NCI-H748 (cell line): ENCODE measurements at regions not wholly inside any gene's neighbourhood (a gene's known extent, or its start where the extent isn't known, plus 50 kb on each side); places are given as distances from the start of the nearest gene placed in this dataset.

Experiments used
- DNase-seq: peaks from one replicate; lab custom pipeline; 2025; ENCODE audit not compliant: unreplicated experiment; lab: John Stamatoyannopoulos, UW

DNA sequence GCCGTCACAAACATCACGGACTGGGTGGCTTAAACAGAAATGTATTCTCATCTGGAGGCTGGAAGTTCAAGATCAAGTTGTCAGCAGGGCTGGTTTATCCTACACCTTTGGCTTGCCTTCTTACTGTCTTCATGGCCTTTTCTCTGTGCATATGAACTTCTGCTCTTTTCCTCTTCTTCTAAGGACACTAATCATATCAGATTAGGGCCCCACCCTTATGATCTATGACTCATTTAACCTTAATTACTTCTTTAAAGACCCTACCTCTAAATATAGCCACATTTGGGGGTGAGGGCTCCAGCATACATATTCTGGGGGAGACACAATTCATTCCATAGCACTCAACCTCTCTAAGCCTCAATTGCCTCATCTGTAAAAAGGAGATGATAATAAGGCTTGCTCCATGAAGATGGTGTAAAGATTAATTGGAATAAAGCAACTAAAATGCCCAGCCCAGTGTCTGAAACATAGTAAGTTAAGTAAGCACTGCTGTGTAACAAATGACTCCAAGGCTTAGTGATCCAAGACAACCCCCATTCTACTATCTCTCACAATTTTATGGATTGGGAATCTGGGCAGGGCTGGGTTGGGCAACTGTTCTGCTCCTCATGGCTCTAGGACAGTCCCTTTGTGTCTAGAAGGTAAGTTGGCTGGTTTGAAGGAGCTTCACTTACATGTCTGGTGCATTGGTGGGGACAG is 119.8 kb downstream of the BANF2 start:
- no peak for DNase-seq

DNA sequence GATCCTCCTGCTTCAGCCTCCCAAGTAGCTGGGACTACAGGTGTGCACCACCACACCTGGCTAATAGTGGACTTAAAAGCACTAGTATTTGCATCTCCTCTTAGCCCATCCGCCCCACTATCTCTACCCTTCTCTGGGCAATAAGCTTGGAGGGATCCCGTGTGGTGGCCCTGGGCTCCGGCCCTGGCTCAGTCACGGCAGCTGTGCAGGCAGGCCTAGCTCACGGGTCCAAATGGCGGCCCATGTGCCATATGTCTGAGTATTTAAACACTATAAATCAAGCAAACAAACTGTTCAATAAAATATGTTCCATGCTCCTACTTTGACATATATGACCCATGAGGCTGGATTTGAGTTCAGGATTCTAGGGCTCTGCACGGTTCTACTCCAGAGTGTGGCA is 118.4 kb downstream of the BANF2 start:
- DNase-seq: no peak

DNA sequence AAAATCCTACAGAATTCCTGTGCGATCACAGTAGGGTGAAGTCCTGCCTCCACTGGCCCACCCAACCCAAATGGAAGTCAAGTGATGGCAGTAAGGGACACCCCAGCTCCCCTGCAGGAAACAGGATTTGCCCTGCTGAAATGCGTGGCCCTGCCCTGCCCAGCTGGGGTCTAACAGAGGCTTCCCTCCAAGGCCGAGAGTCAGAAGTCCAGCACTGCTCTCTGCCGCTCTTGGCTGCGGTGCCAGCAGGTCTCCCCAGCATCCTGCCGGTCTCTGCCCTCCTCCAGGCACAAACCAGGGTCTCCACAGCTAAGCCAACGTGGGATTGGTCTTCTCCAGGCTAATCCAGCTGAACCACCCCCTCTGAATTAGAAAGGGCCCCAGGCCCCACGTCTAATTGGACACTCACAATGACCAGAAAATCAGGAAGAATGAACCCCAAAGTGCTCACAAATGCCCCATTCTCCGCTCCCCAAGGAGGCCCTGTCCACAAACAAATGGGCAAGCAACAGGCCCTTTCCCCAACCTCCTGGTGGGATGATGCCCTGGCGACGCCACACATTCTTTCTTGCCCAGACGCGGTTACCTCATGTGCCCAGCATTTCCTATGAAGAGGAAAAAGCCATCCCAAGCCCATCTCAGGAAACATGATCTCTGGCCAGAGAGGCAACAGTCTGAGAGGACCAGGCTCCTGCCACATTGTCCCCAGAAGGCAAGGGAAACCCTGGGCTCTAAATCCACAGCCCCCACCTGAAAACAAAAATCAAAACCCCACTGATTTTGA is 117.2 kb downstream of the BANF2 start:
- no peak for DNase-seq

DNA sequence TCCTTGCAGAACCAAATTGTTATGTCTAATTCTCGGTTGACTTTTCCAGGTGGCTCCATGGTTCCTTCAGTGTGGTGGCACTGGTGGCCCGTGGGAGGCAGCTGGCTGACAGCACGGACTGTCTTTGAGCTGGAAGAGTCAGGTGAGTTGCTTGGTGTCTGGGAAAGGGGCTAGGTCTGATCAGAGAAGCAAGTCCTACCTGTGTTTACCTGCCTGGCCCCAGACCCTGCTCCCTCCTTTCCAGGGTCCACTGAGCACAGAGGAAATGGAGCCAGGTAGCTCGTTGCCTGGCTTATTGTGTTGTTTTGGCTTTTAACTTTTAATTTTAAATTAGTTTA is 111.8 kb downstream of the BANF2 start:
- no peak for DNase-seq

DNA sequence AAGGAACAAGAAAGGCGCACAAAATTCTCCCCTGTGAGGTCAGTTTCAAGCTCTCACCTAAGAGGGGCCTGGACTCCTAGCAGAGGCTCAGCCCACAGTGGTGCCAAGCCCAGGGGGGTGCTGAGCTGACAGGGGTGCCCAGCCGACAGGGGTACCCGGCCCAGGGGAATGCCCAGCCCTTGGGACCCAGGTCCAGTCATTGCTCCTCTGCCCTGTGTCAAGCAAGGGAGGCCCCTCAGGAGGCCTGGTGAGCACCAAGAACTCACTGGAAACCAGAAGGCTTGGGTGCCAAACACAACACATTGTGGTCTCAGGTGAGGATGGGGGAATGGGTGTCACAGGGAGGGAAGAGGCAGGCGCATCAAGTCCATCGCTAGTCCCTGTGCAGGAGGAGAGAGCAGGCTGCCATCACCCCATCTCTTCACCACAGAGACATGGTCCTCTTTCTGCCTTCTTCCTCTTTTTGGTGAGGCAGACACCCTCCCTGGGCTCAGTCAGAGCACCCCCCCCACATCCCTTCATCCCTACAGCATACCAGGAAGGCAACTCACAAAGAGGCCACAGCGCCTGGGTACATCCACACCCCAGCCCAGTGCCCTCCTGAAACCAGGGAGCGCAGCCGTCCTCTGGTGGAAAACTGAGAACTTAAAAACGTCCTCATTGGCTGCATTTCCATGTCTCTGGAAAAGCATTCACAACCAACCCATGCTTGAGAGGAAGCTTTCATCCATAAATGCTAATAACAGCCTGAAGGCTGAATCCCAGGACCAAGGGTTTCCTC is 111.3 kb downstream of the BANF2 start:
- no peak for DNase-seq

DNA sequence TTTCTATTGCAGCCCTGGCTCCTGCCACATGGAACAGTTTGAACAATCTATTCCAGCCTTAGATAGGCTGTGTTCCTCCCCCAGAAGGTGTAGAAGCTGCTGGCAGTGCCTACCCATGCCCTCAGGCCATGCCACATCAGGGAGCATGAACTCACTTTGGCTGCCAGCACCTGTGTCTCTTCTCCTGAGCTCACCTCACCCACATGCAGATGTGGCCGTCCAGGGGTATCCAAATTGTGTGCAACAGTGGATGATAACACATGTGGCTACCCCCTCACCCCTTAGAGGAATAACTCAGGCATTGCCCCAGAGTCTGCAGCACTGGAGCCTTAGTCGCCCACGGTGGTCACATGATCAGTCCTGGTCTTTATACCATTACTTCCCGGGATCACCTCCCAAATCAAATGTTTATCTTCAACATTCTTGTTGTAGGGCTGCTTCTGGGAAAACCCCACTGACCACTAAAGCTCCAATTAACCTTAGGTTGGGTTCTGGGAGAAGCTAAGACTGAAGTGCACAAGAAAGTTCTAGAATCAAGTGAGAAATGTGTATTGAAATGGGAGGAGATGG is 110.4 kb downstream of the BANF2 start:
- no peak for DNase-seq

DNA sequence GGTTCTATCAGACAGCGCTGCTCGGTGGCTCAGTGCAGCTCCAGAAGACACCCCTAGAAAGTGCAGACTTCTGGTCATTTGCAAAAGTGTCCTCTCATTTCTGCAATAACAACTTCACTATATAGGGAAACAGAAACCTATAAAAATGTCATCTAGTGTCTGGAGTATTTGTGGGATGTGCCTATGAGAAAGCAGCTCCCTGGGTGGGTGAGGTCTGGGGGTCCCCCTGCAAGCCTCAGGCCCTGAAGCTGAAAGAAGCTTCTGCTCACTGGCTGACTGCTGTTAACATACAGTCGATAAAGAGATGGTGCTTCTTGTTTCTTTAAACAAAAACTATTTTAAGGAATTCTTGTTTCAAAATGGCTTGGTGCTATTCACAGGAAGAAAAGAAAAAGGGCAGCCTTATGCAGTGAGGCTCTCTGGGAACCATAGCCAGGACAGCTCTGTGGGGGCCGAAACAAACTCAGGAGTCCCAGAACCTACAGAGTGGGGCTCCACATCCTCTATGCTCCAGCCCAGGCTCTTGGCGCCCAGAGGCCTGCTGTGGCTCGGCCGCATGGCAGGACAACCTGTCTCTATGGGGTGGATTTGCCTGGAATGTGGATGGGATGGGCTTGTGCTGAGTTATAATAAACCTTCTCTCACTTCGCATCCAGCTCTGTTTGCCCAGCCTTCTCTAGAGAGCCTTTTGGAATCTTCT is 109.7 kb downstream of the BANF2 start:
- DNase-seq: no peak

DNA sequence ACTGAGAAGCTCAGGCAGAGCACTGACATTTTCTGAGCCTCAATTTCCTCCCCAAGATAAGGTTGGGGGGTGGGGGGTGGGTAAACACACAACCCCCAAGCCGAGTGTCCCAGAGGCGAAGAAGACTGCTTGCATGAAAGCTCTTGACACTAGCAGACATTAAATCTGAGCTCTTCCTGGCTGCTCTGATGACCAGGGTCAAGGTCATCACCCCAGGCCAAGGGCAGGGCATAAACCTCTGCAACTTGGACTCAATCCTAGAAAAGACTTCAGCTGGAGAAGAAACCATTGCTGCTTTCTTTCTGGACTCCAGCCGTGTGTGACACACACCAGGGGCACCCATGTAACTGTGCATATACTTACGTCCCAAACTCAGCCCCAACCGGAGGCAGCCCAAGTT is 109.0 kb downstream of the BANF2 start:
- DNase-seq: no peak

DNA sequence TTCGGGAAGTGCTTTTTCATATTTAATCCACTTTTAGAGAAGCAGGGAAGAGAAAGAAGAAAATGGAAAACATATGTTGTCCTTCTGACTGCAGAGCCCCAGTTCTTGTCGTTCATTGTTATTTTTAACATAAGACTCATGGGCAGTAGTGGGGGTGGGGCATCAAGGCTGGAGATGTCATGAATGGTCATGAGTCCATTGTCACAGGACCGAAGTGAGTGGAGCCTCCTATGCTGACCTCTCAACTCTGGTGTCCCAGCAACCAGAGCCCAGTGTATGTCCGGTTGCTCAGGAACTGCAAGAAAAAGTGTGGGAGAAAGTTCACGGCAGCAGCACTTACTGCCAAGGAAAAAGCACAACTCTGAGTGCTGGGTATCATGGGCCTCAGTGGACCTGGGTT is 108.6 kb downstream of the BANF2 start:
- DNase-seq: no peak

DNA sequence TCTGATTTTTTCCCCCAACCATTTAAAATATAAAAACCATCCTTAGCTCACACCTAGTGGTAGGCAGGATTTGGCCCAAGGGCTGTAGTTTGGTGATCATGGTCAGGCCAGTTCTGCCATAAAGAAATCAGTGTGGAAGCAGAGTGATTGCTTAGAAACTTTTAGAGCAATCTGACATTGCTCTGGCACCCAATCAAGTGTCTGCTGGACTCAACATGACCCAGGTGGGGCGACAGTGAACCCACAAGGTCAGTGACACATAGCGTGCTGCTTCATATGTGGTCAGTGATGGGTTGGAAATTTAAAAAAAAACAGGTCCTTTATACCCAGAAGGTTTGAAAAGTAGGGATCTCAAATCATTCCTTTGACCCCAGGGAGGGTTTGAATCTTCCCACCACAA is 107.9 kb downstream of the BANF2 start:
- no peak for DNase-seq

DNA sequence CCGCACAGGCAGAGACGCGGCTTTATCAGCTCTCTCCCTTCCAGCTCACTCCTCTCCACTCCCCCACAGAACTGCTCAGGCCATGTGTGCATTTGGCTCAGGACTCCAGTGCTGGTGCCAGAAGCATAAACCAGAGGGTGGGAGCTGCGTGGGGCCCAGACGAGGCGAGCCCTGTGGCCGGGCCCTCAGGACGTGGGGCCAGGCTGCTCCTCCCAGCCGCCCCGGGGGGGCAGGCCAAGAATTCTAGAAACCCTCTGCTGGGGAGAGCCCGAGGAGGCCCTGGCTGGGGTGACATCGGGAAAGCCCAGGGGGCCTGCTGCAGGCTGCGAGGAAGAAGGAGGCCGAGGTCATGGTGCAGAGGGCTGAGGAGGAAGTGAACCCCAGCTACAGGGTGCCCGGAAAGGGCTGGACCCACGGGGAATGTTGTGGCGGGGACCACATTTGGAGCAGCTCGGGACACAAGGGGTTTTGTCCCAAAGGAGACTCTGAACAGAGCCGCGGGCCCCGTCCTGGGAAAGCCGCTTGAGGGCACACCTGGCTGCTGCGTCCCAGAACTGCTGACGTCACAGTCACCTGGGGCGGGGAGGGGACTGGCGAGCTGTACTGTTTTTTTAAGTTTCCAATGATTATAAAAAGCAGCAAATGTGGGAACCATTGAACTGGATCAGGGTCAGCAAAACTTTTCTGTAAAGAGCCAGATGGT is 107.1 kb downstream of the BANF2 start:
- DNase-seq: no peak

DNA sequence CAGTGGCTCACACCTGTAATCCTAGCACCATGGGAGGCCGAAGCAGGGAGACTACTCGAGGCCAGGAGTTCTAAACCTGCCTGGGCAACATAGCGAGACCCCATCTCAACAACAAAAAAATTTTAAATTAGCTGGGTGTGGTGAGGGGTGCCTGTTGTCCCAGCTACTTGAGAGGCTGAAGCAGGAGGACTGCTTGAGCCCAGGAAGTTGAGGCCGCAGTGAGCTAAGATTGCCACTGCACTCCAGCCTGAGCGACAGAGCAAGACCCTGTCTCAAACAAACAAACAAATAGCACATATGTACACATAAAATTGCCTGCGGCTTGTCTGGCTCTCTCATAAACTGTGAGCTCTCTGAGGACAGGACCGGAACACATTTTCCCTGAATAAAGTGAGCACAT is 106.3 kb downstream of the BANF2 start:
- no peak for DNase-seq

DNA sequence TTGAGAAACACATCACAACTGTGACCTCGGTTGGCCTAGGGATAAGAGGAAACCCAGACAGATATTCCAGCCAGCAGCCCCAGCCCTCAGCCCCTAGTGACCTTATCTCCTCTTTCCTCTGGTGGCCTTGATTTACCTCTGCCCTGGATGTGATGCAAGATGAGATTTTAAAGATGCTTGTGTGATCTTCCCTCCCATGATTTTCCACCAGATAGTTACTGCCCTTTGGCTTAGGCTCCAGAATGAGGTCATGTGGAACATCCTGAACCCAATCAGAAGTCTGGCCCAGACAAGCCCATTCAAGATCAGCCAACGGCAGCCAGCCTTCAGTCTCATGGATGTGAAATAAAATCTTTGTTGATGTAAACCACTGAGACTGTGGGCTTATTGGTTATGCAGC is 104.0 kb downstream of the BANF2 start:
- no peak for DNase-seq

DNA sequence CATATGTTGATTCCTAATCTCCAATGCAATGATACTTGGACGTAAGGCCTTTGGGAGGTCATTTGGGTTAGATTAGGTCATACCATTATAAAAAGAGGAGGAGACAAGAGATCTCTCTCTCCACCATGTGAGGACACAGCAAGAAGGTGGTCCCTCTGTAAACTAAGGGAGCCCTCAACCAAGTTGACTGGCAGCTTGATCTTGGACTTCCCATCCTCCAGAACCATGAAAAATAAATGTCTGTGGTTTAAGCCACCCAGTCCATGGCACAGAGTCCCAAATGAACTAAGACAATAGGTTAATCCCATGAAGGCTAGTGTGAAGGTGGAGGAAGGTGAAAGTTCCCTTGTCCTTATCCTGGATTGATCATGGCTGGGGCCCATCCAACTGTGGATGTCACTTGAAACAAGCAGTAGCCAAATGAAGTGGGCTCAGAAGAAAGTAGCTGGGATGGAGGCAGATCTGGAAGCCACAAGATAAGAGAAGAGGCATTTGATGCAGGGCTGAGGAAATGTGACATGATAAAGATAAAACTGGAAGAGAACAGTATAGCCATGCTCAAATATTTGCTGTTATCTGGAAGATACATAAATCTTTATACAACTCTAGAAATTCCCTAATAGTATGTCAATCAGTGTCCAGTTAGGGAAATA is 99.9 kb downstream of the BANF2 start:
- no peak for DNase-seq

DNA sequence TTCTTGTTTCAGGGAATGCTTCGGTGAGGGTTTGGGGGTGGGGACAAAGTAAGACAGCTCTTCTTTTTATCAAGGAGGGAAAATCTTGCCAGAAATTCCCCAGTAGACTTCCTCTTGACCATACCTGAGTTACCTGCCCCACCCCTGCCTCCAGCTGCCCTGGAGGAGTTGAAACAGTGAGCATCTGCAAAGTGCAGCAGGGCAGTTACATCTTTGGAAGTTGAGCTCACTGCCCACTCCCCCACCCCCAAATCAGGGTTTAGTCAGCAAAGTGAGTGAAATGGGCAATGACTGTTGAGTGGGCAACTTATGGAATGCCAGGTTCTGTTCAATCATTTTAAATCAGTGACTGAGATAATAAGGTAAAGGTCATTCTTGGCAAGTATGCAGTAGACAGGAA is 98.8 kb downstream of the BANF2 start:
- DNase-seq: no peak

DNA sequence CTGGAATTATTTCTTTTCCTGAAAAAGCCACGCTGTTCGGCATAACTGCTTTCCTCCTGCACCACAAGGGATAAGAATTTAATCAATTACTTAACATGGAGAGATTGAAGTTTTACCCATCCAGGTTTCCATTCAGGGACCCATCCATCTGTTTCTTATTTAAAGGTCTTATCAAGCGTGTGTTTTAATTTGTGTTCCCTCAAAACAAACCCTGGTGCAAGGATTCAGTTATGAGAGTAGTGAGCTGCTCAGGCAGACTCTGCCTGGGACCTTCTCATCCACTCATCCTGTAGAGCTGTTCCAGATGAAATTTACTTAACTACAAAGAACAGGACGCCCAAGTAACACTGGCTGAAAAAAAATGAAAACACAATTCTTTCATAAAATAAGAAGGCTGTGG is 97.8 kb downstream of the BANF2 start:
- DNase-seq: no peak

DNA sequence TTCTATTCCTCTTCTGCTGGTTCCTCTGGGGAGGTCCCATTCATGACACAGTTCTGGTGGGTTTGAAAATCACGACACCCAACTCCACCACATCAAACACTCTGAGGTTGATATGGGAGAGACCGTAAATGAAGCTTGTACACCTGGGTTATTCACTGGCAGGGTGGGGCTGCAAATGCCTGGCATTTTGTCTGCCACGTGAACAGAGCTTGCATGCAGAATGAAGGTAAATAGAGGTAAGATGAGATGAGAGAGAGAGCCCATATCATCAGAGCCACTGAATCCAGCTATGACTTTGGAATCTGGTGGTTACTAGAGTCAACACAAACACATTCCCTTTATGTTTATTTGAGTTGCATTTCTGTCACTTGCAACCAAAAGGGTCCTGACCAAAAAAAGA is 97.4 kb downstream of the BANF2 start:
- peak; percentile 24 for DNase-seq

DNA sequence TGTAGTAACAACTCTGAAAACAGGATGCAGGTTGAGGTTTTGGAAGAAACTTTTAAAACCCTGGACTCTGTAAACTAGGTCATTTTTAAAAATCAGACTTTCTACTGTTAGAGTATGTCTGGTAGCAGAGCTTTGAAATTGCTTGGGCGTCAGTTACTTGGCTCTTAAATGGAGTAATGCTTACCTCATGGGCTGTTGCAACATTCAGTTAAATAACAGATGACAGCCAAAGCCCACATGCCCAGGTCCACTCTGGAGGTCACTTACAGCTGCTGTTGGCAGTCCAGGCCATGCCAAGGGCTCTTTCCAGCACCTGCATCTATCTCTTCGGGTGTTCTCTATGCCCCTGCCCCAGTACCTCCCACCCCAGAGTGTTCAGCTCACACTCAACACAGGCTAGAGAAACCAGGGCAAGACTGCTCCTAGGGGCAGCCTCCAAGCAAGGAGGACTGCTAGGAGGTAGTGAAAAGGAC is 96.4 kb downstream of the BANF2 start:
- DNase-seq: no peak

DNA sequence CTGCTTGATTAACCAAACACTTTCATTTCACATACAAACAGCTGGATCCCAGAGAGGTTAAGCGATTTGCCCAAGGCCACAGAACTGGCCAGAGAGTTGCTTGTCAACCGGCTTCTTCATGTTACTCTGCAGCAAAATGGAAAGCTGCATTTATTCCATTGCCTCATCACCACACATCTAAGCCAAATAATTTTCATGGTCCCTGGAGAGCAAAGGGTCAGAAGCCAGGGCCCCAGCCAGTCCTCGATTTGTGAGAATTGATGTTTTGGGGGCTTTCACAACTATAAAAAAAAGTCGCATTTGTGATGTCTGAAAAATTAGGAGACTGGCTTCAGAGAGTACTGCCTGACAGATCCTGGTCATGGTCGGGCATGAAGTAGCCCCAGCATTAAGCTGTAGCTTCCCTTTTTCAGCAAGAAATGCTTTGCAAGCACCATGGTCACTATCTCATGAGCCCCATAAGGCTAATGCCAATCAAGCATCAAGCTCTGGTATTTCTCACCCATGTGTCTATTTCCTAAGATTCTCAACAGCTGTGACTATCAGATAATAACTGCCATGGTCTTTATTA is 95.8 kb downstream of the BANF2 start:
- no peak for DNase-seq

DNA sequence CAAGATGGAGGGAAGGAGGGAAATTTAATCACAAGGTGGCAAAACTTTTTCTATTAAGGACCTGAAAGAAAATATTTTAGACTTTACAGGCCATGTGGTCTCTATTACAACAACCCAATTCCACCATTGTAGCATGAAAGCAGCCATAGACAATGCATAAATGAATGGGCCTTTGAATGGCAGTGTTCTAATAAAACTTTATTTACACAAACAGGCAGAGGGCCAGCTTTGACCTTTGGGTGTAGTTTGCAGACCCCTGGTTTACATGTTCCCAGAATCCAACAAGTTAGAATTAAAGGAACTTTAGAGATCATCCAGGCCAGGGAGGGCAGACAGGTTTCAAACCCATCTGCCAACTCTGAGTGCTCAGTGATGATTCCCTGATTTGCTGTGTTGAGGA is 95.2 kb downstream of the BANF2 start:
- DNase-seq: no peak
